GM11168 (cell line): ENCODE measurements at regions not wholly inside any gene's neighbourhood (a gene's known extent, or its start where the extent isn't known, plus 50 kb on each side); places are given as distances from the start of the nearest gene placed in this dataset.

Source experiments
- in situ Hi-C: fragments of 300-500 bp; cut with MboI; formaldehyde crosslinking; loops from one replicate; pipeline ENCODE4 v1.12.0; 2022; ENCODE audit warnings: low sequenced_read_pairs; ENCODE audit not compliant: unreplicated experiment

DNA sequence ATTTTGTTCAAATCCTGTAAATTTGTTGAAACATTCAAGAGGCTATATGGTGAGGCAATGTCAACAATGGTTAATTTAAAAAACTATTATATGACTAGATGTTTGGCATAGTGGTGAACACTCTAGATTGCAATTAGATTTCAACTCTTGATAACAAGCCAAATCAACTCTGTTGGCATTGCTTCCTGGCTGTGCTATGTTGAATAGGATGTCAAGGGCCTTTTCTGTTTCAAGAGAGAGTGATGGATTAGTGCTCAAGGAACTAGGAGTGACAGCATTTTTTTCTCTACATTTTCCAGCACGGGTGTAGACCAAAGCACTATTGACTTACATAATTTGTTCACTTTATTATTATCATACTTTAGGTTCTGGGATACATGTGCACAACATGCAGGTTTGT lies 172.4 kb upstream of the KCNH7 start:
- in situ Hi-C loops: no loop called here

DNA sequence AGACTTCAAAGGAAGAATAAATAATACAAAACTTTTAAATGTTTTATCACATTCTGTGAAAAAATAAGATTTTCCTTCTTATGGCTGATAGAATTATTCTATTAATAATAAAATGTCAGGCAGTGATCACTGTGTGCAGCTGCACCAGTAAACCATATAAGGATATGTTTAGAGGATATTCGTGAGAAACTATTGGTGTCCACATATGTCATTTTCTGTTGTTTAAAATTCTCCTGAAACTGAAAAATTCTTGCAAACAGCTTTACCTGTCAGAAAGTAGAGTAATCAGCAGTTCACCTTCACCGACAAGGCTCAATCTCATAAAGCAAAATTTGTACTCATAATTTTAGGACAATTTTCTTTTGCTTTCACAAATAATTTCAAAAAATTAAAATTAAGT lies 170.1 kb upstream of the KCNH7 start:
- in situ Hi-C loops: no loop called here

DNA sequence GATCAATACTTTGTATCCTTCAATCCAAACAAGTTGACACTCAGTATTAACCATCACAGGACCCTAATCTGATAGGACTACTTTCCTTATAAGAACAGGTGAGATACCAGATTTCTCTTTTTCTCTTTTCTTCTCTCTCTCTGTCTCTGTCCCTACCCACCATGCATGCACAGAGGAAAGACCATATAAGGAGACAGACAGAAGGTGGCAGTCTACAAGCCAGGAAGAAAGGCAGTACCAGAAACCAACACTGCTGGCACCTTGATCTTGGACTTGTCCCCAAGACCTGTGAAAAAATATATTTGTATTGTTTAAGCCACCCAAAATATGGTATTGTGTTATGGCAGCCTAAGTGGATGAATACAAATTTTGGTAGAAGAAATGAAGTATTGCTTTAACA lies 156.2 kb upstream of the KCNH7 start:
- in situ Hi-C loops: loop anchor here (10.0 kb wide), 1 partner anchor 370 kb away; no protein-coding TSS in a partner anchor

DNA sequence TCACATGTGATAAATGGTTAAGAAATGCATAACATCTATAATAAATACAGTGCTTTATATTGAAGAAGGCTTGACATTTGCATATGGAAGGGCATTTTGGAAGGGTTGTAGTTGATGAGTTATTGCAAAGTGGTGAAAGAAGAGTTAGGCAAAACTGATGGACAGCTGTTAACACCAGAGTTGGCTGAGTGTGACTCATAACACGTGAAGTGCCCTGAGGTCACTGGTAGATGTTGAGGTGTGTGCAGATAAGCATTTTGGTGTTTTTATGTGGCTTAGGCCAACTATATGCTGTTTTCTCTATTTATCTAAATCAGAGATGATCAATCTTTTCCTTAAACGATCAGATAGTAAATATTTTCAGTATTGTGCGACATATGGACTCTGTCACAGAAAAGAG lies 154.3 kb upstream of the KCNH7 start:
- in situ Hi-C loops: loop anchor here (10.0 kb wide), 1 partner anchor 368 kb away; no protein-coding TSS in a partner anchor

DNA sequence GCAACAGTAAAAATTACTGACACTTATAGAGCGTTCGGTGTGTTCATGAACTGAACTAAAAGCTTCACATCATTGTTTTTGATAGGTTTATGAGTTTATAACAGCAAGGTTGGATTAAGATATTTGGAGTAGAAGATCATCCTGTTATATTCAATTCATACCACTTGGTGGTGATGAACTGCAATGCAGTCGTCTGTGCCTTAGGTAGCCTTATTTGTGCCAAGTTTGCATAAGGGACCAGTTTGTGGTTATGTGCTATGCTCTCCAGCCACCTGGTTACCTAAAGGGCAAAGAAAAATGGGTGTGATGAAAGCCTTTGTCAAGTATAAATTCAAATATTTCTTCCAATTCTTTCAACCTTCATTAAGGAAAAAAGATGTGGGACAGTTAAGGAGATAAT lies 150.9 kb upstream of the KCNH7 start:
- in situ Hi-C loops: no loop called here

DNA sequence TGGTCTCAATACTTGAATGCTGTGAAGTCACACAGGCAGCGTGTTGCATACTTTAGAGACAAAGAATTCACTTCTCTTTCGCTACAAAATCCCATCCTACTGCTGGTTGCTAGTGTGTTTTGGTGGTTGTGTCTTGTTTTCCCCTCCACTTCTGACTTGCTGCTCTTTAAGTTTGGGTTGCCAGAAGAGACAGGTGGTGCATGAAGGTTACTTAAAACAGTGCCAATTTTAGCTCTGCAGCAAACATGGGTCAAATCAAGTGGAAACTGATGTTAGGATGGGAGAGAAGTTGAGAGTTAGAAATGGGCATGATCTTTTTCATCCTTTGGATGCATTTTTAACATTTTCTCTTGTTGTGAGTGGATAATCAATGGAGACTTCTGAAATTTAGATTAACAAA lies 136.2 kb upstream of the KCNH7 start:
- in situ Hi-C loops: no loop called here

DNA sequence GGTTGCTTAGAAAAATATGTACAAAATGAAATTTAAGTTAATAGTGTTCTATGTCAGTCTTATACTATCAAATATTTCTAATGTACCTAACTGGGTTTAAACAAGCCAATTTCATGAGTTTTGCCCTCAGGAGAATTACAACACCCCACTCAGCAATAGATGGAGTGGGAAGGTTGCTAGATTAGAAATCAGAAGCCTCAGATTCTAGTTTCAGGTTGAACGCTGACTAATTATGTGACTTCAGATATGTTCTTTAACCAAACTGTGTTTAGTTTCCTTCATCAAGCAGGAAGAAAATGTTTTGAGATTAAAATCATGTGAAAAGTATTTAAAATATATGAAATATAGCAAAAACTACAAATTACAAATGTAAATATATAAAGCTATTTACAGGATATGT lies 133.8 kb upstream of the KCNH7 start:
- in situ Hi-C loops: no loop called here

DNA sequence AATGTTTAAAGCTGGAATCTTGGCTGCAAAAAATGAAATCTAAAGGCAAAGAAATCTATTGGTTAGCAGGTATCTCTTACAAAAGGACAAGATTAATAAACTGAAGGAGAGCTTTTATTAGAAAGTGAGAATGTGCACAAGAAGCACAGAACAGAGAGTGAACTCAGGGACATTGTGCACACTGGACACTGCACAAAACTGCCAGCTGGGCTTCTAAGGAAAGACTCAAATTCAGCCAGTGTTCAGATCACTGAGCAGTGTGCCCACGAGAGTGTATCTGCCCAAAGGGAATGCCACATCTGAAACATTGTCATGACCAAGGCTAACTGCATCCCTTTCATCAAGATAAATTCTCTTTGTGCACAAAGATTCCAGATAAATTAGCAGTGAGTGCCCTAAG lies 129.7 kb upstream of the KCNH7 start:
- in situ Hi-C loops: no loop called here

DNA sequence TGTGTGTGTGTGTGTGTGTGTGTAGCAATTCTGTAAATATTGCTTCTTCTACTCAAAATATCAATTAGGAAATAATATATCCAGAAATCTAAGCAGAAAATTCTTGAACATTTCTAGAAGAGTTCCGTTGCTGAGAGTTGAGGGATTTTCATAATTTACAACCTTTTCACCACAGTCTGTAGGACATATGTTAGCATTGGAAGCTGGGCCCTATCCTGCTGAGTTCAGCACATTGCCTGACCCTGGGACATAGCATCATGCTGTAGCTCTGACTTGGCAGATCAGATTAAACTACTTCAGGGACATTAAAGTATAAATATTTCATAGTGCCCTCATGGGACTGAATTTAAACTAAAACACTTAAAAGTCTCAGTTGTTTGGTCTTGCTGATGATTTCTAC lies 129.2 kb upstream of the KCNH7 start:
- in situ Hi-C loops: no loop called here

DNA sequence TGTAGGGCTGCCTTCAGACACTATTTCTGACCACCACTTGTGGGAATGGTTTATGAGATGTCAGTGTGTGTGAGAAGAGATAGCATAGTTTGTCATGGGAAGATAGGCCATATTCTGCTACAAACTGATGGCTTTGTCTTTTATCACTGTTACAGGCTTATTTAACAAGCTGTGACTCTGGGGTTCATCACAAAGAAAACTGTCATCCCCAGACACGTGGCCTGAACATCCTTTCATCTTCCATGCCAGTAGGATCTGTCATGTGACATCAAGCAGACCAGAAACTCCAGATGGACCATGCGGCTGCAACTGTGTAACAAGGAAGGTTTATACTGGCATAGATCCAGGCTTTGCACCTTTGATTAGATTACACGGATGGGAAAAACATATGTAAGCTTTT lies 128.6 kb upstream of the KCNH7 start:
- in situ Hi-C loops: no loop called here

DNA sequence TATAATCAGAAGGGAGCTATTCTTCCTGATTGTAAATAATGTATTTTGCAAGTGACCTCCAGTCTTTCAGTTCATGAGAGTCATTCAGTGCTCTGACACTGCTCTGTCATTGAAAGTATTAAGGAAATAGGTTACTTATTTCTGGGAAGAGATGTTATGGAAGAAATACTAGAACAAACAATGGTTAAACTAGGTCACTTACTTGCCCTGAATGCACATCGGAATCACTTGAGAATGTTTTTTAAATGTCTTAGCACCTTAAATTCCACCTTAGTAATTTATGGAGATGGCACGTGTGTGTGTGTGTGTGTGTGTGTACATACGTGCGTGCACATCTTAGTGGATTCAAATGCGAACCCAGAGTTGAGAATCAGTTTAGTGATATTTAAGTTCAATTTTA lies 126.6 kb upstream of the KCNH7 start:
- in situ Hi-C loops: no loop called here

DNA sequence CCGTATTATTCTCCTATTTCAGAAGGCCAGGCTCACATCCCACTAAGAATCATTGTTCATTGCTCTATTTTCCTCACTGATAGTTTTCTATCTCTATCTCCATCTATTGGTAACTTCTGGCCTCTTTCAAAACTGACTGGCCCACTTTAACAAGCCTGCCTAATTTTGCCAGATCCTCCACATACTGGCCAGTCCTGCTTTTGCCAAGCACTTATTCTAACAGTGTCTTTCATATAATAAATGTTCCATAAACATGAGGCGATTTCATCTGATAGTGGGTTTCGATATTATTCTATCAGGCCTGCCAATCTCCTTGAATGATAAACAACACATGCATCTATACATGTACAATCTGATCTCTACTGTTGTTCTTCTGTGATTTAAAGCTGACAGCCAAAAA lies 125.9 kb upstream of the KCNH7 start:
- in situ Hi-C loops: no loop called here

DNA sequence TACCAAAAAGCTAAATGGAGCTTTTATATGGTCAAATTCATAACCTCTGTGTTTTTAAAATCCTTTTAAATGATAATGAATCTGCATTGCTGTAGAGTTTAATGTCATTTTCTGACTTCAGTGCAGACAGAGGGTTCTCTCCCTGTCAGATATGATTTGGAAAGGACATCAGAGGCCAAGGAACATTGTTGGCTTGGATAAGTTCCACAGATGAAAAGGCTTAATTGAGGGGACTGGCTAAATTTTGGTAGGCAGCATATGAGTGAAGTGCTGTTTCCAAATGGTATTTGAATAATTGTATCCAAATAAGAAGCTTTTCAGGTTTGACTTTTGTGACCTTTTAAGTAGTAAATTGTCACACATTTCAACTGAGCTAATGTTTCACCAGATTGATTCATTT lies 124.6 kb upstream of the KCNH7 start:
- in situ Hi-C loops: no loop called here

DNA sequence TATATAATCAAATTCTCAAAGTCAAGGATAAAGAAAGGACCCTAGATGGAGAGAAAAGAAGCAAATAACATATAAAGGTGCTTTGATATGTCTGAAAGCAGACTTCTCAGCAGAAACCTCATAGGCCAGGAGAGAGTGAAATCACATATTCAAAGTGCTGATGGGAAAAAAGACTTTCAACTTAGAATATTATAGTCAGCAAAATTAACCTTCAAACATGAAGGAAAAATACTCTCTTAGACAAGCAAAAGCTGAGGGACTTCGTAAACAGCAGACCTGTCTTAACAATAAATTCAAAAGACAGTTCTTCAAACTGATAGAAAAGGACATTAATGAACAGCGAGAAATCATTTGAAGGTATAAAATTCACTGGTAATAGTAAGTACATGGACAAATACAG lies 107.2 kb upstream of the KCNH7 start:
- in situ Hi-C loops: no loop called here

DNA sequence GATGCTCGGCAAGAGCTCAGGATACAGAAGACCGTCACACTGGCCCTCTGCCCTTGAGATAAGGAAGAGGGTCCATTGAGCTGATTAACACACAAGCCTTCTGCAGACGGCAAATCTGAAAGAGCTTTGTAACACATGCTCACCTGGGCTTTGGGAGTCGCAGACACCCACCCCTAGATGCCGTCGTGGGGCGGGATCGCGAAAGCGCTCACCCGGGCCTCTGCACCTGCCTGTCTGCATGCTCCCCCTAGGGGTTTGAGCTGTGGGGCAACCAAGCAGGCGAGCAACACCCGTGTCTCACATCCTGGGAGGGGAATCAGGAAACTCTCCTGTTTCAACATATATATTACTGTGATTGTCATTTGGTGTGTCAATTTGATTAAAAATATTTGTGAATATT lies 99.8 kb upstream of the KCNH7 start:
- in situ Hi-C loops: no loop called here

DNA sequence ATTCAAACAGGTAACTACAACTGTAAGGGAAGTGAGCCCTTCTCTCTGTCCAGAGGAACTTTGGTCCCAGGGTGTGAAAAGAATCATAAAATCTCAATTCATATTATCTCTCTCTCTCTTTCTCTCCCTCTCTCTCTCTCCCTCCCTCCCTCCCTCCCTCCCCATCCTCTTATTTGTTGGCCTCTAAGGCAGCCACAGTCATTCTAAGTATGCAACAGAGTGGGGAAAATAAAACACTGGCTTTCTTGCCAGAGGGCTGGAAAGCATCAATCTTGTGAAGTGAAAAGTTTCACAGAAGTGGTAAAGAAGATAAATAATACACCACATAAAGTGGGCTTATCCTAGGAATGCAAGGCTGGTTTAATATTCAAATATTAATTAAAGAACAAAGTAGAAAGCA lies 95.6 kb upstream of the KCNH7 start:
- in situ Hi-C loops: no loop called here

DNA sequence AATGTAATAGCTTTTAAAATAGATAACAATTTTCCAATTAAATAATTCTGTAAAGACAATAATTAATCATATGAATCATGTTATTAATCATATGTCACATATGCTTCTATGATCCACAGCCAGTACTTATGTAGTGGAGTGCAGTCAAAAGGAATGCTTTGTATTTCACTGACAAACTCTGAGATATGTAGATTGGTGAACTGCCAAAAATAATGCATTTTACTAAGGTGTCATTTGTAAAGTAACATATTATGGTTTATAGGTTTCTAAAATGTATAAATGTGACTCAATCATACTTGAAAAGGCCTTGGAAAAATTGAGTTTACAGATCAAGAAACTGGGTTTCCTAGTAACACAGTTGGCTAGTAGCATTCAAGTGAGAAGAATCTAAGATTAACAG lies 93.8 kb upstream of the KCNH7 start:
- in situ Hi-C loops: no loop called here

DNA sequence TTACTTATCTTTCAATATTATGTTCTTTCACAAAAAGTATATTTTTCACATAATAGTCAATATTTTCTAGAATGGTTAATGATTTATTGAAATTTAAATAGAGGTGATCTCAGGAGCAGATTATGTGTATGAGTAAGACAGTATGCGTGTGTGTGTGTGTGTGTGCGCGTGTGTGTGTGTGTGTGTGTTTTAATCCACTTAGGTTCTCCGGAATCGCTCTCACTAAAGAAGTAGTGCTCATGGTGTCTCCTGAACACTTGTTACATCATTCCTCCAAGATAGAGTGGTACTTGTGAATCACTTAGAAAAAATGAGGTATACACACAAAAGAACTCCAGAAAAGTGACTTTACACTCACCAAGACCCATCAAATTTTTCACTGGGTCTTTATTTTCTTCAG lies 91.0 kb upstream of the KCNH7 start:
- in situ Hi-C loops: no loop called here

DNA sequence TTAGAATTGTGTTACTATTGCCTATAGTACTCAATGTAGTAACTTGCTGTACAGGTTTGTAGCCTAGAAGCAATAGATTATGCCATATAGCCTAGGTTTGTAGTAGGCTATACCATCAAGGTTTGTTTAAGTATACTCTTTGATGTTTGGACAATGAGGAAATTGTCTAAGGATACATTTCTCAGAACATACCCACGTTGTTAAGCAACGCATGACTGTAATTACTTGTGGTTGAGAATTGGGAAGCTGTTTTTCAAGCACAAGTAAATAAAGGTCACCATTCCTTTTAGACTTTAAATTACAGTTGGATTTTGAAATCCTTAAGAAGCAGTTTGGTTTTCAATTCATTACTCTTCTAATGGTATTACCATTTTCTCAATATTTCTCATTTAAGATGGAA lies 89.8 kb upstream of the KCNH7 start:
- in situ Hi-C loops: no loop called here

DNA sequence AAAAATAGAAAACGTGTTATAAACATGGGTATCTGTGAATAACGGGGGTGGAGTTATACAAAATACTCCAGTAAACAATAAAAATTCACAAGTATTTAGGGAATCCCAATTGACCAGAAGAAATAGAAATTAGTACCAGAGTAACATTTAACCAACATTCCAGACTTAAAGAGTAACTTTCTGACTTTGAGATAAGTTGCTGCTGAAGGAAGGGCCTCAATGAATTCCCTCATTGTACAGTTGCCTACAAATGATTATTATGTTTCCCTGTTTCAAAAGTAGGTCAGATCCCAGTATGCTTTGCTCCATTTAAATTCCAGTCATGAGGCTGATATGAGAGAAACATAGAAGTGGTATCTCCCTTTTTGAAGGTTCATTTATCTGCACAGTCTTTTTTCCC lies 88.3 kb upstream of the KCNH7 start:
- in situ Hi-C loops: no loop called here

DNA sequence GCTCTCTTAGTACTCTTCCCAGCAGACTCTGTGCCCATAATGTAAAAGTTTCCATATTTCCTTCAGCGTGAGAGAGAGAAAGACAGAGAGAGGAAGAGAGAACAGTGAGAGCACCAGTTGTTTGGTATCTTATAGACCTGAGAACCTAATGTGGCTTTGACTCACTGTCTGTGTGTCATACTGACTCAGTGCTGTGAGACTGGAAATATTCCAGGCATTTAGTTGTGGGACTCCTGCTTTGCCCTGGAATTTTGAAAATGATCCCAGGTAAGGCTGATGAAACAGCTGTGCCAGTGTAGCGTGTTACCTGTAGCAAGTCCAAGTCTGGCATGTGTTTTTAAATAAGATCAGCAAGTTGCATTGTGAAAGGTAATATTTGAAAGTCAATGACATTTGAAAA lies 87.9 kb upstream of the KCNH7 start:
- in situ Hi-C loops: no loop called here

DNA sequence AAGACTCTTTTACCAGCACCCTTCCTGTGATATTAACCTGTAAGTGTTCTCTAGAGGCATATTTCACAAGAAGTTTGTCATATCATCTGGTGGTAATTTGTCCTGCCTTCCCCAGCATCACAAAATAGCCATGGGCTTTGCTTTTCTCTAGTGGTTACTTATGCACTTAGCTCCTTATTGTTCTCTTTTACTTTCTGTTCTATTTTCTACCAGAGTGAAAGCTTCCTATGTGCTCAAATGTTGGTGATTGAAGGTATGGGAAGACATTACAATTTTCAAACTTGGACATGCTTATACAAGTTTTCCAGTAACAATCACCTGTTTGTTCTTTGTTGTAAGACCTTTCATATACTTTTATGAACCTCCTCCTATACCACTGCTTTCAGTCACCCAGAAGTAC lies 87.0 kb upstream of the KCNH7 start:
- in situ Hi-C loops: no loop called here

DNA sequence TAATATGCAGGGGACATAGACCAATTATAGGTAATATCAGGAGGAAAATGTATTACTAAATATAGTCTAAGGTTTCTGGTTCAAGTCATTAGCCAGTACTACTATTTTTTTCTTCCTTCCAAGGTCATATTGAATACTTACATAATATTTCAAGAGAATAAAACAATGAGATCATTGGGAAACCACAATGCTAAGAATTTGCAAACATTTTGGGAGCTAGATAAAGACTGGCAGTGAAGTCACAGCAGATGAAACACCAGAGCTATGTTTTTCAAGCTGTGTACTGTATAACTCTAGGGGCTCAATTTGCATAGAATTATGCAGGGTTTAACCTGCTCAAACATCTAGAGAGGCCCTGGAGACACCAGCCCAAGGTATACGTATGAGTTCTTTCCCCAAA lies 80.5 kb upstream of the KCNH7 start:
- in situ Hi-C loops: loop anchor here (25.0 kb wide), 1 partner anchor 218 kb away; no protein-coding TSS in a partner anchor
